MM.1S (cell line): ENCODE measurements at regions not wholly inside any gene's neighbourhood (a gene's known extent, or its start where the extent isn't known, plus 50 kb on each side); places are given as distances from the start of the nearest gene placed in this dataset.

Experiments
- DNase-seq: peaks from one replicate; pipeline ENCODE4 v3.0.0-alpha.2; 2015
- H2AFZ ChIP-seq: fragments of 300-600 bp; sonication (generic); 2 replicates; pipeline ENCODE4 v1.6.0; 2016; ENCODE audit warnings: antibody characterized with exemption, low read length
- H3F3A ChIP-seq: fragments of 300-600 bp; sonication (generic); 2 replicates; pipeline ENCODE4 v1.6.1; 2016; ENCODE audit warnings: mild to moderate bottlenecking, antibody characterized with exemption, low read length, moderate library complexity, mixed read lengths; ENCODE audit not compliant: insufficient read depth
- H3K27ac ChIP-seq: fragments of 300-600 bp; sonication (generic); 2 replicates; pipeline ENCODE4 v1.5.1; 2016; ENCODE audit warnings: mild to moderate bottlenecking, low read length
- H3K27me3 ChIP-seq: fragments of 300-600 bp; sonication (generic); replicated peaks from 2 replicates; pipeline ENCODE4 v1.6.0; 2016; ENCODE audit warnings: low read length; ENCODE audit not compliant: insufficient read depth
- H3K36me3 ChIP-seq: fragments of 300-600 bp; sonication (generic); replicated peaks from 2 replicates; pipeline ENCODE4 v1.6.1; 2016; ENCODE audit warnings: mild to moderate bottlenecking, low read length, mixed read lengths; ENCODE audit not compliant: insufficient read depth
- H3K4me1 ChIP-seq: fragments of 300-600 bp; sonication (generic); 2 replicates; pipeline ENCODE4 v1.6.1; 2016; ENCODE audit warnings: low read length, mixed read lengths
- H3K4me2 ChIP-seq: fragments of 300-600 bp; sonication (generic); 2 replicates; pipeline ENCODE4 v1.6.0; 2016; ENCODE audit warnings: low read depth, low read length
- H3K4me3 ChIP-seq: fragments of 300-600 bp; sonication (generic); 2 replicates; pipeline ENCODE4 v1.5.1; 2016; ENCODE audit warnings: low read length, mixed read lengths
- H3K79me2 ChIP-seq: fragments of 300-600 bp; sonication (generic); 2 replicates; pipeline ENCODE4 v1.6.1; 2016; ENCODE audit warnings: mixed run types, low read length, mixed read lengths
- H3K9ac ChIP-seq: fragments of 300-600 bp; sonication (generic); 2 replicates; pipeline ENCODE4 v1.6.1; 2016; ENCODE audit warnings: low read length, mixed read lengths
- H3K9me2 ChIP-seq: fragments of 300-600 bp; sonication (generic); replicated peaks from 2 replicates; pipeline ENCODE4 v1.6.1; 2016; ENCODE audit warnings: mild to moderate bottlenecking, low read length, mixed read lengths; ENCODE audit not compliant: insufficient read depth
- H3K9me3 ChIP-seq: fragments of 300-600 bp; sonication (generic); replicated peaks from 2 replicates; pipeline ENCODE4 v1.6.1; 2016; ENCODE audit warnings: mild to moderate bottlenecking, low read length, mixed read lengths; ENCODE audit not compliant: insufficient read depth
- H4K20me1 ChIP-seq: fragments of 300-600 bp; sonication (generic); 2 replicates; pipeline ENCODE4 v1.6.1; 2016; ENCODE audit warnings: mild to moderate bottlenecking, low read length, moderate library complexity, mixed read lengths; ENCODE audit not compliant: insufficient read depth
- CTCF ChIP-seq: fragments of 300-600 bp; sonication (generic); IDR thresholded peaks from 2 replicates; pipeline ENCODE4 v1.5.1; 2016; ENCODE audit warnings: antibody characterized with exemption, low read length, mixed read lengths
- EZH2 ChIP-seq: fragments of 300-600 bp; sonication (generic); optimal IDR thresholded peaks from 2 replicates; pipeline ENCODE3; 2017; ENCODE audit warnings: low read depth, mild to moderate bottlenecking, antibody characterized with exemption, low read length, mixed read lengths
- EZH2phosphoT487 ChIP-seq: fragments of 300-600 bp; sonication (generic); IDR thresholded peaks from 2 replicates; pipeline ENCODE4 v1.6.1; 2018; ENCODE audit warnings: antibody characterized with exemption, low read length

GRCh38 chr20:43393052-43393451 is 64.6 kb upstream of the SRSF6 start:
- Histone ChIP-seq H3K4me3 (no peak overlapping the region), H3F3A (no peaks in the 10 kb centered on the region), H3K4me1 (no peaks in the 10 kb centered on the region), H4K20me1 (no peaks in the 10 kb centered on the region), H3K9me2 (no peaks in the 10 kb centered on the region), H3K9ac (no peak overlapping the region), H3K27me3 (no peaks in the 10 kb centered on the region), H3K9me3 (no peaks in the 10 kb centered on the region), H3K36me3 (no peaks in the 10 kb centered on the region), H3K27ac (no peak overlapping the region), H3K79me2 (no peaks in the 10 kb centered on the region), H2AFZ (no peak overlapping the region), H3K4me2 (no peak overlapping the region)
- DNase-seq = no peak
- TF ChIP-seq EZH2 = no peak

- H3K27me3 ChIP-seq = no peaks in the 10 kb centered on the region
- H3K9me2 ChIP-seq = no peaks in the 10 kb centered on the region
- no peaks in the 10 kb centered on the region for H4K20me1 ChIP-seq
- no peak overlapping the region for H3K9ac ChIP-seq
- H3K36me3 ChIP-seq = no peaks in the 10 kb centered on the region
- H3K27ac ChIP-seq = no peak overlapping the region
- no peak overlapping the region for H3K4me3 ChIP-seq
- no peaks in the 10 kb centered on the region for H3K79me2 ChIP-seq
- H3K4me1 ChIP-seq = no peaks in the 10 kb centered on the region
- H2AFZ ChIP-seq = no peak overlapping the region
- H3K4me2 ChIP-seq = no peak overlapping the region
- H3K9me3 ChIP-seq = no peaks in the 10 kb centered on the region
- DNase-seq = no peak
- TF ChIP-seq CTCF (no peak), EZH2phosphoT487 (no peak), EZH2 (no peak)
- H3F3A ChIP-seq = no peaks in the 10 kb centered on the region
Observed at GRCh38 chr20:43392561-43392960, 65.1 kb upstream of the SRSF6 start.

GRCh38 chr20:43389839-43390626 is 67.7 kb upstream of the SRSF6 start:
- Histone ChIP-seq H3K79me2 (no peaks in the 10 kb centered on the region), H3K4me1 (no peaks in the 10 kb centered on the region), H2AFZ (no peak overlapping the region), H3K4me3 (no peak overlapping the region), H3K36me3 (no peaks in the 10 kb centered on the region), H4K20me1 (no peaks in the 10 kb centered on the region), H3K9me3 (no peaks in the 10 kb centered on the region), H3K9me2 (no peaks in the 10 kb centered on the region), H3K27me3 (no peaks in the 10 kb centered on the region), H3K4me2 (no peak overlapping the region), H3K9ac (no peak overlapping the region), H3K27ac (no peak overlapping the region), H3F3A (no peaks in the 10 kb centered on the region)
- no peak for DNase-seq
- TF ChIP-seq EZH2phosphoT487 = no peak
- no peak for TF ChIP-seq EZH2
- TF ChIP-seq CTCF = no peak

GRCh38 chr20:43389211-43389610 is 68.5 kb upstream of the SRSF6 start:
- no peaks in the 10 kb centered on the region for H3K36me3 ChIP-seq

More at GRCh38 chr20:43389211-43389610, 68.5 kb upstream of the SRSF6 start:
- no peak overlapping the region for H3K27ac ChIP-seq
- H2AFZ ChIP-seq = no peak overlapping the region
- no peaks in the 10 kb centered on the region for H3F3A ChIP-seq
- H4K20me1 ChIP-seq = no peaks in the 10 kb centered on the region
- TF ChIP-seq EZH2 = no peak
- TF ChIP-seq EZH2phosphoT487 = no peak
- TF ChIP-seq CTCF = no peak
- DNase-seq = no peak
- no peaks in the 10 kb centered on the region for H3K9me3 ChIP-seq
- H3K4me2 ChIP-seq = no peak overlapping the region
- H3K9me2 ChIP-seq = no peaks in the 10 kb centered on the region
- no peak overlapping the region for H3K9ac ChIP-seq
- H3K79me2 ChIP-seq = no peaks in the 10 kb centered on the region
- no peak overlapping the region for H3K4me3 ChIP-seq
- H3K4me1 ChIP-seq = no peaks in the 10 kb centered on the region
- H3K27me3 ChIP-seq = no peaks in the 10 kb centered on the region
